Activated naive CD4-positive, alpha-beta T cell treated with anti-CD3 and anti-CD28 coated beads, Interleukin-2, amount 50 U/mL, for 72 hours (primary cell): ENCODE measurements at regions not wholly inside any gene's neighbourhood (a gene's known extent, or its start where the extent isn't known, plus 50 kb on each side); places are given as distances from the start of the nearest gene placed in this dataset.

Experiments
- ATAC-seq, 2 donors: fragments of 150-1000 bp; cut with Tn5 transposase; 2 replicates each; pipeline ENCODE4 v1.10.0; 2021; ENCODE audit warnings: mild to moderate bottlenecking in 2 of 2, moderate library complexity in 2 of 2
- DNase-seq, 2 donors: peaks; one replicate each; pipeline ENCODE4 v3.0.0; 2021 to 2022; ENCODE audit warnings: low spot score in 2 of 2
- H3K27ac Mint-ChIP-seq, 2 donors: one replicate each; pipeline ENCODE4 v1.8.0; 2022; ENCODE audit warnings: mild to moderate bottlenecking in 2 of 2, mixed read lengths in 2 of 2
- H3K36me3 Mint-ChIP-seq, 2 donors: one replicate each; pipeline ENCODE4 v1.8.0; 2022; ENCODE audit warnings: mixed read lengths in 2 of 2
- H3K9me3 Mint-ChIP-seq, 2 donors: one replicate each; pipeline ENCODE4 v1.8.0; 2022; ENCODE audit warnings: mixed read lengths in 2 of 2

GRCh38 chr14:75365116-75365515 is 62.7 kb upstream of the JDP2 start:
- Mint-ChIP-seq H3K27ac (no peak overlapping the region), H3K36me3 (no peaks in the 10 kb centered on the region), H3K9me3 (no peaks in the 10 kb centered on the region)
- DNase-seq (no peak), ATAC-seq (no peak)

GRCh38 chr14:75366963-75367362 is 60.9 kb upstream of the JDP2 start:
- ATAC-seq: no peak
- H3K27ac Mint-ChIP-seq: no peak overlapping the region
- peaks cover 0 to under 1% of the 10 kb centered on the region in 2 donors for H3K9me3 Mint-ChIP-seq
- H3K36me3 Mint-ChIP-seq: no peaks in the 10 kb centered on the region
- DNase-seq: no peak

GRCh38 chr14:75368333-75368732 is 59.5 kb upstream of the JDP2 start:
- H3K27ac Mint-ChIP-seq: no peak overlapping the region
- no peaks in the 10 kb centered on the region for H3K36me3 Mint-ChIP-seq
- H3K9me3 Mint-ChIP-seq: peaks cover 0 to 4% of the 10 kb centered on the region in 2 donors
- DNase-seq (no peak), ATAC-seq (no peak)

- Mint-ChIP-seq H3K27ac (no peak overlapping the region), H3K36me3 (no peaks in the 10 kb centered on the region), H3K9me3 (peaks cover 0 to 4% of the 10 kb centered on the region in 2 donors)
- DNase-seq (no peak), ATAC-seq (no peak)
These were observed 58.3 kb upstream of the JDP2 start for GRCh38 chr14:75369506-75369905.

- ATAC-seq: no peak
- no peak overlapping the region for H3K27ac Mint-ChIP-seq
- no peaks in the 10 kb centered on the region for H3K36me3 Mint-ChIP-seq
These were observed 57.2 kb upstream of the JDP2 start for GRCh38 chr14:75370416-75371205.

GRCh38 chr14:75371297-75371696 is 56.5 kb upstream of the JDP2 start:
- H3K9me3 Mint-ChIP-seq: peaks cover 0 to 8% of the 10 kb centered on the region in 2 donors
- H3K27ac Mint-ChIP-seq: no peak overlapping the region
- no peaks in the 10 kb centered on the region for H3K36me3 Mint-ChIP-seq
- ATAC-seq (no peak), DNase-seq (no peak)

More at GRCh38 chr14:75370416-75371205, 57.2 kb upstream of the JDP2 start:
- peaks cover 0 to 8% of the 10 kb centered on the region in 2 donors for H3K9me3 Mint-ChIP-seq
- no peak for DNase-seq

GRCh38 chr14:75372260-75372659 is 55.6 kb upstream of the JDP2 start:
- DNase-seq: no peak
- ATAC-seq: no peak
- Mint-ChIP-seq H3K27ac (no peak overlapping the region), H3K9me3 (peaks cover 0 to 12% of the 10 kb centered on the region in 2 donors), H3K36me3 (no peaks in the 10 kb centered on the region)

- Mint-ChIP-seq H3K36me3 (no peaks in the 10 kb centered on the region), H3K27ac (no peak overlapping the region), H3K9me3 (peaks cover 0 to 12% of the 10 kb centered on the region in 2 donors)
- ATAC-seq: no peak
- DNase-seq: no peak
These were observed 54.7 kb upstream of the JDP2 start for GRCh38 chr14:75373133-75373532.

- DNase-seq (no peak), ATAC-seq (no peak)
- Mint-ChIP-seq H3K36me3 (no peaks in the 10 kb centered on the region), H3K9me3 (peaks cover 0 to 12% of the 10 kb centered on the region in 2 donors), H3K27ac (no peak overlapping the region)
These were observed 54.2 kb upstream of the JDP2 start for GRCh38 chr14:75373616-75374015.

- Mint-ChIP-seq H3K27ac (no peak overlapping the region), H3K9me3 (peaks cover 0 to 12% of the 10 kb centered on the region in 2 donors), H3K36me3 (no peaks in the 10 kb centered on the region)
- ATAC-seq (no peak), DNase-seq (no peak)
These were observed 52.9 kb upstream of the JDP2 start for GRCh38 chr14:75374911-75375310.

- Mint-ChIP-seq H3K27ac (no peak overlapping the region), H3K36me3 (no peaks in the 10 kb centered on the region), H3K9me3 (peaks cover 0 to 12% of the 10 kb centered on the region in 2 donors)
- ATAC-seq (no peak), DNase-seq (no peak)
These were observed 51.8 kb upstream of the JDP2 start for GRCh38 chr14:75375983-75376382.
